Loucy (cell line): ENCODE measurements at regions not wholly inside any gene's neighbourhood (a gene's known extent, or its start where the extent isn't known, plus 50 kb on each side); places are given as distances from the start of the nearest gene placed in this dataset.

Source experiments
- EZH2phosphoT487 ChIP-seq: fragments of 200-600 bp; IDR thresholded peaks from 2 replicates; pipeline ENCODE4 v1.6.1; 2018; ENCODE audit warnings: antibody characterized with exemption, mild to moderate bottlenecking, moderate library complexity, borderline replicate concordance
- TF ChIP-seq, protein P1 (sequence below): fragments of 200-600 bp; sonication (generic); conservative IDR thresholded peaks from 2 replicates; pipeline ENCODE4 v1.5.1; 2014; ENCODE audit warnings: mild to moderate bottlenecking, antibody characterized with exemption, low read length

DNA sequence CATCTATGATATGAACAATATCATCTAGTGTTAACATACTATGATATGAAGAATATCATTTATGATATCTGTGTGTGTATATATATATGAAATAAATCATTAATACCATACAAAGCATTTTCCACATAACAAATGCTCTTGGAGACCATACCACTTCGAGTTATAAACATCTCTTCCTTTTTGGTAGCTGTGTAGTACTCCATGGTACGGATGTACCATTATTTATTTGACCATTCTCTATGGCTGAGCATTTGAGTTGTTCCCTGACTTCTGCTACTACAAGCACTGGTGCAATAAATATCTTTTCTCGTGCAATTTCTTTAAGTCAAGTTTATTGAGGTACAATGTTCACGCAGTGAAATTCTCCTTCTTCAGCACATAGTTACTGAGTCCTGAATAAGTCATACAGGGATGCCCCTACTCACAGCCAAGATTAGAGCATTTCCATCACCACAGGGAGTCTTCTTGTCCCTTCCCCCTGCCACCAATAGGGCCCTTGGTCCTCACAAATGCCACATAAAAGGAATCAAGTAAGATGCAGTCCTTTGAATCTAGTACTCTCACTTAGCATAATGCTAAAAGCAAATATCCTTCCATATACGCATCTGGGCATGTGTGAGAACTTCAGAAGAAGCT is 75.2 kb upstream of the SLC25A48 start:
- TF ChIP-seq, protein P1, sequence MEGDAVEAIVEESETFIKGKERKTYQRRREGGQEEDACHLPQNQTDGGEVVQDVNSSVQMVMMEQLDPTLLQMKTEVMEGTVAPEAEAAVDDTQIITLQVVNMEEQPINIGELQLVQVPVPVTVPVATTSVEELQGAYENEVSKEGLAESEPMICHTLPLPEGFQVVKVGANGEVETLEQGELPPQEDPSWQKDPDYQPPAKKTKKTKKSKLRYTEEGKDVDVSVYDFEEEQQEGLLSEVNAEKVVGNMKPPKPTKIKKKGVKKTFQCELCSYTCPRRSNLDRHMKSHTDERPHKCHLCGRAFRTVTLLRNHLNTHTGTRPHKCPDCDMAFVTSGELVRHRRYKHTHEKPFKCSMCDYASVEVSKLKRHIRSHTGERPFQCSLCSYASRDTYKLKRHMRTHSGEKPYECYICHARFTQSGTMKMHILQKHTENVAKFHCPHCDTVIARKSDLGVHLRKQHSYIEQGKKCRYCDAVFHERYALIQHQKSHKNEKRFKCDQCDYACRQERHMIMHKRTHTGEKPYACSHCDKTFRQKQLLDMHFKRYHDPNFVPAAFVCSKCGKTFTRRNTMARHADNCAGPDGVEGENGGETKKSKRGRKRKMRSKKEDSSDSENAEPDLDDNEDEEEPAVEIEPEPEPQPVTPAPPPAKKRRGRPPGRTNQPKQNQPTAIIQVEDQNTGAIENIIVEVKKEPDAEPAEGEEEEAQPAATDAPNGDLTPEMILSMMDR: no peak
- TF ChIP-seq EZH2phosphoT487: no peak
